ENCODE measurements at regions not wholly inside any gene's neighbourhood (a gene's known extent, or its start where the extent isn't known, plus 50 kb on each side); places are given as distances from the start of the nearest gene placed in this dataset.

- no peak for TF ChIP-seq CTCF (conservative IDR thresholded peaks at IDR 0.05; ENCODE audit: low read depth in 2 of 2)
- TF ChIP-seq POLR2AphosphoS5 (IDR thresholded peaks at IDR 0.05; ENCODE audit: low read depth), result no peak
- no peak for TF ChIP-seq EZH2phosphoT487 (IDR thresholded peaks at IDR 0.05; ENCODE audit: unreplicated experiment)
- TF ChIP-seq REST (IDR thresholded peaks at IDR 0.05; ENCODE audit: unreplicated experiment), result no peak
- TF ChIP-seq EZH2 (IDR thresholded peaks at IDR 0.05; ENCODE audit: low read depth, unreplicated experiment), result no peak
- no peak for TF ChIP-seq STAT1 (IDR thresholded peaks at IDR 0.05; ENCODE audit: unreplicated experiment)
- TF ChIP-seq ZNF462 (CRISPR knock-in tag; IDR thresholded peaks at IDR 0.05), result no peak
Observed at GRCh38 chr7:16014031-16014430, 327.5 kb upstream of the MEOX2 start.

All from GM23338 (cell line).